ENCODE measurements at regions not wholly inside any gene's neighbourhood (a gene's known extent, or its start where the extent isn't known, plus 50 kb on each side); places are given as distances from the start of the nearest gene placed in this dataset.

DNA sequence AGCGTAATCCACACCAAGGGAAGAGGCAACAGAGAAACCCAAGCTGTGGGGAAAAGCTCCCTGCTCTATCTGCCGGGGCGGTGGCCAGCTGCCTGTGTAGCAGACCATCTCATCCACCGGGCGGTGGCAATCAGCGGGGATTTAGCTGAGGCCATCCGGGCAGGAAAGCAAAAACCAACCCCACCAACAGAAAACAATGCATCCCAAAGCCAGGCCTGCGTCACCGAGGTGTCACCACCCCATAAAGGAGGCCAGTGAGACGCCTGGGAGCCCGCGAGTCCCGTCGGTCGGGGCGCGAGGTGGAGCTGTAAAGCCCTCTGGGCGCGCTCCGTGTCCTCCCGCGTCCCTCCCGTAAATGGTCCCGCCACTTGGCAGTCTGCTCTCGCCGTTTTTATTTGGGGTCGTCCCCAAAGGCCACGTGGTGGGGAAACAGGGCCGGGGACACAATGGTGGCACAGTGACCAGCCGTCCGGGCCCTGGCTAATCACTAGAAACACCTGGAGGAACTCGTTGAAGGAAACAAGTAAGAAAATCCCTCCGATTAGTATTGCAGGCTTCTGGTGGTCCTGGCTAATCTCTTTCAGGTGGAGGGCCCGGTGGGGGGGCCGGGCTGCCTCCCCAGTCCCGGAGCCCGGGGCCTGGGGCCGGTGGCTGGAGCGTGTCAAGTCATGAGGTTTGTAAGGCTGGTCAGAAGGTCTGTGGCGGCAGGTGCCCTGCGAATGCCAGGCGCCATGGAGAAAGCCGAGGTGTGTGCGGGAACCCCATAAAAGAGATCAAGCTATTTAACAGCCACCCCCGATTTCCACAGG, 94.7 kb upstream of the GSC start:
- TF ChIP-seq, protein P1, sequence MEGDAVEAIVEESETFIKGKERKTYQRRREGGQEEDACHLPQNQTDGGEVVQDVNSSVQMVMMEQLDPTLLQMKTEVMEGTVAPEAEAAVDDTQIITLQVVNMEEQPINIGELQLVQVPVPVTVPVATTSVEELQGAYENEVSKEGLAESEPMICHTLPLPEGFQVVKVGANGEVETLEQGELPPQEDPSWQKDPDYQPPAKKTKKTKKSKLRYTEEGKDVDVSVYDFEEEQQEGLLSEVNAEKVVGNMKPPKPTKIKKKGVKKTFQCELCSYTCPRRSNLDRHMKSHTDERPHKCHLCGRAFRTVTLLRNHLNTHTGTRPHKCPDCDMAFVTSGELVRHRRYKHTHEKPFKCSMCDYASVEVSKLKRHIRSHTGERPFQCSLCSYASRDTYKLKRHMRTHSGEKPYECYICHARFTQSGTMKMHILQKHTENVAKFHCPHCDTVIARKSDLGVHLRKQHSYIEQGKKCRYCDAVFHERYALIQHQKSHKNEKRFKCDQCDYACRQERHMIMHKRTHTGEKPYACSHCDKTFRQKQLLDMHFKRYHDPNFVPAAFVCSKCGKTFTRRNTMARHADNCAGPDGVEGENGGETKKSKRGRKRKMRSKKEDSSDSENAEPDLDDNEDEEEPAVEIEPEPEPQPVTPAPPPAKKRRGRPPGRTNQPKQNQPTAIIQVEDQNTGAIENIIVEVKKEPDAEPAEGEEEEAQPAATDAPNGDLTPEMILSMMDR (IDR thresholded peaks at IDR 0.05 in 2 of 3, conservative IDR thresholded peaks at IDR 0.05 in 1 of 3; ENCODE audit: control insufficient read depth in 2 of 3, extremely low read depth in 1 of 3, insufficient read depth in 1 of 3, low read depth in 3 of 3, low read length in 3 of 3) = no peak
- TF ChIP-seq, protein P2, sequence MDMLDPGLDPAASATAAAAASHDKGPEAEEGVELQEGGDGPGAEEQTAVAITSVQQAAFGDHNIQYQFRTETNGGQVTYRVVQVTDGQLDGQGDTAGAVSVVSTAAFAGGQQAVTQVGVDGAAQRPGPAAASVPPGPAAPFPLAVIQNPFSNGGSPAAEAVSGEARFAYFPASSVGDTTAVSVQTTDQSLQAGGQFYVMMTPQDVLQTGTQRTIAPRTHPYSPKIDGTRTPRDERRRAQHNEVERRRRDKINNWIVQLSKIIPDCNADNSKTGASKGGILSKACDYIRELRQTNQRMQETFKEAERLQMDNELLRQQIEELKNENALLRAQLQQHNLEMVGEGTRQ (IDR thresholded peaks at IDR 0.05; ENCODE audit: borderline replicate concordance, low read depth, low read length) = no peak
- no peak for TF ChIP-seq SIX5 (IDR thresholded peaks at IDR 0.05; ENCODE audit: low read depth, low read length, severe bottlenecking)

Data from GM12878 (cell line).